Tibial artery (tissue), 4 donors: ENCODE measurements at regions not wholly inside any gene's neighbourhood (a gene's known extent, or its start where the extent isn't known, plus 50 kb on each side); places are given as distances from the start of the nearest gene placed in this dataset.
"Not testable (repeated sequence)": the region's sequence is repeated elsewhere in the genome, so short reads cannot be mapped to it uniquely, and the experiment has no call there.

ENCODE experiments used
- DNase-seq, 2 donors: peaks; one replicate each; pipeline ENCODE4 v3.0.0-alpha.2; 2019
- H3K27ac ChIP-seq, 2 donors: fragments of 200-600 bp; sonication (generic) in 1 of 2; 1 replicate in 1 of 2; 2 replicates in 1 of 2; pipeline ENCODE4 v1.5.1; 2018 to 2019; ENCODE audit warnings: mild to moderate bottlenecking in 1 of 2
- H3K27me3 ChIP-seq, 2 donors: fragments of 200-600 bp; sonication (generic) in 1 of 2; one replicate each; pipeline versions ENCODE4 v1.5.1 to v1.6.0; 2016 to 2019
- H3K36me3 ChIP-seq, 3 donors: fragments of 200-600 bp; sonication (generic) in 2 of 3; one replicate each; pipeline ENCODE4 v1.5.1; 2016 to 2019; ENCODE audit warnings: mild to moderate bottlenecking in 2 of 3
- H3K4me1 ChIP-seq, 4 donors: fragments of 200-600 bp; sonication (generic) in 2 of 4; 1 replicate in 3 of 4; 2 replicates in 1 of 4; pipeline ENCODE4 v1.5.1; 2016 to 2019
- H3K4me3 ChIP-seq, 2 donors: fragments of 200-600 bp; sonication (generic) in 1 of 2; 1 replicate in 1 of 2; 2 replicates in 1 of 2; pipeline ENCODE4 v1.5.1; 2018 to 2019; ENCODE audit warnings: mild to moderate bottlenecking in 2 of 2
- H3K9me3 ChIP-seq, 3 donors: fragments of 200-600 bp; sonication (generic) in 1 of 3; one replicate each; pipeline ENCODE4 v1.5.1; 2016 to 2019
- intact Hi-C: fragments of 100-400 bp; cut with DNase I; formaldehyde crosslinking; loops from one replicate; pipeline ENCODE4 v1.15.0; 2023; ENCODE audit warnings: low total_unique reads
- TF ChIP-seq, protein P1 (sequence below), 2 experiments: fragments of 200-600 bp in 1 of 2; fragments of 450-650 bp in 1 of 2; IDR thresholded peaks; one replicate each; pipeline ENCODE4 v1.5.1; 2017 to 2019; ENCODE audit warnings: antibody characterized with exemption in 2 of 2, mild to moderate bottlenecking in 1 of 2, moderate library complexity in 1 of 2

DNA sequence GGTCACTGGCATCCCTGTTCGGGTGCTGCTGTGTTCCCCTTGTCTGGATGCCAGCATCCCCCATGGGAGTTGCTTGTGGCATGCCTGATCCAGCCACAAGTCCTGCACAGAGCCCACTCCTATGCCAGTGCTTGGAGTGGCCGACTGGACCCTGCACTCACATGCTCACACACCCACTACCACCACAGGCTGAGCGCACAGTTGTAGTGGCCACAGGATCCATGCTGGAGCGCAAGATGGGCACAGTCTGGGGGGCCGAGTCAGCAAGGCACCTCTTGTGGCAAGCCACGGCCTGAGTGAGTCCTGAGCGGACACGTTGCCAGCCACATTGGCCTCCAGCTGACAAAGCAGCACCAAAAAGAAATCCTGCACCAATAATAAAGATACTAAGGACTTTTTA, 661.6 kb upstream of the TMPRSS15 start:
- H3K27me3 ChIP-seq: no peaks in the 10 kb centered on the region
- no peaks in the 10 kb centered on the region for H3K36me3 ChIP-seq
- DNase-seq: no peak
- no peak overlapping the region for H3K4me3 ChIP-seq
- intact Hi-C loops: no loop called here
- H3K27ac ChIP-seq: no peak overlapping the region
- H3K4me1 ChIP-seq: peaks cover 0 to 20% (median 0%) of the 10 kb centered on the region in 4 donors
- H3K9me3 ChIP-seq: no peaks in the 10 kb centered on the region
- TF ChIP-seq, protein P1, sequence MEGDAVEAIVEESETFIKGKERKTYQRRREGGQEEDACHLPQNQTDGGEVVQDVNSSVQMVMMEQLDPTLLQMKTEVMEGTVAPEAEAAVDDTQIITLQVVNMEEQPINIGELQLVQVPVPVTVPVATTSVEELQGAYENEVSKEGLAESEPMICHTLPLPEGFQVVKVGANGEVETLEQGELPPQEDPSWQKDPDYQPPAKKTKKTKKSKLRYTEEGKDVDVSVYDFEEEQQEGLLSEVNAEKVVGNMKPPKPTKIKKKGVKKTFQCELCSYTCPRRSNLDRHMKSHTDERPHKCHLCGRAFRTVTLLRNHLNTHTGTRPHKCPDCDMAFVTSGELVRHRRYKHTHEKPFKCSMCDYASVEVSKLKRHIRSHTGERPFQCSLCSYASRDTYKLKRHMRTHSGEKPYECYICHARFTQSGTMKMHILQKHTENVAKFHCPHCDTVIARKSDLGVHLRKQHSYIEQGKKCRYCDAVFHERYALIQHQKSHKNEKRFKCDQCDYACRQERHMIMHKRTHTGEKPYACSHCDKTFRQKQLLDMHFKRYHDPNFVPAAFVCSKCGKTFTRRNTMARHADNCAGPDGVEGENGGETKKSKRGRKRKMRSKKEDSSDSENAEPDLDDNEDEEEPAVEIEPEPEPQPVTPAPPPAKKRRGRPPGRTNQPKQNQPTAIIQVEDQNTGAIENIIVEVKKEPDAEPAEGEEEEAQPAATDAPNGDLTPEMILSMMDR (IDR thresholded peaks at IDR 0.05): no peak

DNA sequence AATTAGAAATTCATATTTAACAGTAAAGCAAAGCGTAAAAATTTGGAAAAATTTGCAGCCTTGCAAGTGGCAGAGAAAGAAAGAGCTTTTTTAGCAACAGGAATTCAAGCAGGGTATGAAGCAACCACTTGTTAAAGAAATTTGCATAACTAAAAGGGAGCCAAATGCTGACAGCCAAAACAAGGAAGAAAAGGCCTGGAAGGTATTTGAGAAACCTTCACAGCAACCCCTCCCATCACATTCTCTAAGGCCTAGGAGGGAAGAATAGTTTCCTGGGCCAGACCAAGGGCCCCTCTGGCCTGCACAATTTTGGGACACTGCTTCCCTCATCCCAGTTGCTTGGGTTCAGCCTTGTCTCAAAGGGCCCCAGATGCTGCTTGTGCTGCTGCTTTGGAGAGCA, 672.4 kb upstream of the TMPRSS15 start:
- DNase-seq: no peak
- Histone ChIP-seq H3K36me3 (no peaks in the 10 kb centered on the region), H3K4me1 (no peaks in the 10 kb centered on the region), H3K4me3 (no peak overlapping the region), H3K9me3 (peaks cover 0 to 7% (median 7%) of the 10 kb centered on the region in 3 donors), H3K27me3 (no peaks in the 10 kb centered on the region), H3K27ac (no peak overlapping the region)
- intact Hi-C loops: no loop called here
- TF ChIP-seq, protein P1 (IDR thresholded peaks at IDR 0.05): no peak

DNA sequence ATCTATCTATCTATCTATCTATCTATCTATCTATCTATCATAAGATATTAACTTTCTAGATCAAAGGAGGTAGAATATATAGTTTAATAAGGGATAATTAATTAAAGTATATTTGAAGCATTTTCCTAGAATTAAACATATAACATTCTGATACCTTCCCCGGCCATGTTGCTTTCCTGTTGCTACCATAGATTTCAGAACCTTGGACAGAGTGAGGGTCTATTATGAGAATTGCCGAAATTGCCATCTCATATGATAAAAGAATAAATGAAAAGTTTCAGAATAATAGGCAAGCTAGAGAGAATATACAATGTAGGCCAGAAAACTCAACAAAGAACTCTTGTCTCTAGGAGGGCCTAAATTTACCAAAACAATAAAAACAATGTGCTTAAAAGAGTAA, 706.1 kb upstream of the TMPRSS15 start:
- Histone ChIP-seq H3K4me1 (no peaks in the 10 kb centered on the region), H3K36me3 (no peaks in the 10 kb centered on the region), H3K9me3 (no peaks in the 10 kb centered on the region), H3K4me3 (no peak overlapping the region), H3K27ac (no peak overlapping the region), H3K27me3 (no peaks in the 10 kb centered on the region)
- intact Hi-C loops: no loop called here
- TF ChIP-seq, protein P1 (IDR thresholded peaks at IDR 0.05): no peak
- DNase-seq: no peak

DNA sequence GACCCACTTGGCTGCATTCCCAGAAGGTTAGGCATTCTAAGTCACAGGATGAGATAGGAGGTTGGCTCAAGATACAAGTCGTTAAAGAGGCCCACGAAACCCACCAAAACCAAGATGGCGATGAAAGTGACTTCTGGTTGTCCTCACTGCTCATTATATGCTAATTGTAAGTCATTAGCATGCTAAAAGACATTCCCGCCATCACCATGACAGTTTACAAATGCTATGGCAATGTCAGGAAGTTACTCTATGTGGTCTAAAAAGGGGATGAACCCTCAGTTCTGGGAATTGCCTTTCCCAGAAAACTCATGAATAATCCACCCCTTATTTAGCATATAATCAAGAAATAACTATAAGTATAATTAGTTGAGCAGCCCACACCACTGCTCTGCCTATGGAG, 715.7 kb upstream of the TMPRSS15 start:
- intact Hi-C loops: not testable (repeated sequence)

DNA sequence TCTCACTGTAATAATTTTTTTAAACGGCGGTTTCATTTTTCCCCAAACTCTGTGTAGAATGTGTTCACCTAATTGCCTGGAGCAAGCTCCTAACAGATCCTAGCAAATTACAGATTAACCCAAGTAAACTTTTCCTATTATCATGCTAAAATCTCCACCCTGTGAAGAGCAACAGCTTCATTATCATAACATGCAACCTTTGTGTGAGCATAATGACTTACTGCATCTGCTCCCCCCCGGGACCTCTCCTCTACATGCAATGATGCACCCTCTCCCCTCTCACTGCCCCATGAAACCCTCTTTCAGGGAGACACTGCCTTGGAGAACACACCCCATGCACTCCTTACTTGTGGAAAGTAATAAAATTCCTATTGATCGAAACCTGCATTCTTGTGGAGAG, 717.0 kb upstream of the TMPRSS15 start:
- intact Hi-C loops: no loop called here
- H3K4me1 ChIP-seq: peaks cover 0 to 6% (median 0%) of the 10 kb centered on the region in 4 donors
- no peak for DNase-seq
- H3K36me3 ChIP-seq: no peaks in the 10 kb centered on the region
- H3K4me3 ChIP-seq: no peak overlapping the region
- H3K27me3 ChIP-seq: no peaks in the 10 kb centered on the region
- no peak overlapping the region for H3K27ac ChIP-seq
- H3K9me3 ChIP-seq: no peaks in the 10 kb centered on the region
- TF ChIP-seq, protein P1 (IDR thresholded peaks at IDR 0.05): no peak

More for the DNA sequence above, 715.7 kb upstream of the TMPRSS15 start:
- H3K9me3 ChIP-seq, H3K4me3 ChIP-seq, H3K36me3 ChIP-seq, H3K27me3 ChIP-seq, DNase-seq, H3K27ac ChIP-seq, H3K4me1 ChIP-seq: not testable (repeated sequence)

DNA sequence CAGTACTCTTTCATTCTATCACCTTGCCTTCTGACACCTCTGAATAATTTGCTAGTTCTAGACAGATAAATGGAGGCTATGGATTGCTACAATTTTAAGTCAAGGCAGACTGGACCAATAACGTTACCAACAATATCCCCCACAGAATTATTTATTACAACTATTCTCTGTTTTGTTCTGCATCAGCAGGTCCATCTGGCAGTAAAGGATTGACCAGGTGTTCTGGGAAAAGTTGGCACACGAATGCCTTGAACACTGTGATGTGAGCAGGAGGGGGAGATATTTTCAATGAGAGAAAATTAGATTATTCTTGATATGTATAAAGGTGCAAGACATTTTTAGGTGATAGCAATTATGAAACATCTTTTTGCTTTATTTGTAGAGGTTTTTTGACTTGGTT, 718.8 kb upstream of the TMPRSS15 start:
- no peaks in the 10 kb centered on the region for H3K36me3 ChIP-seq
- H3K27me3 ChIP-seq: no peaks in the 10 kb centered on the region
- no peak overlapping the region for H3K4me3 ChIP-seq
- H3K9me3 ChIP-seq: no peaks in the 10 kb centered on the region
- DNase-seq: no peak
- TF ChIP-seq, protein P1 (IDR thresholded peaks at IDR 0.05): no peak
- no peak overlapping the region for H3K27ac ChIP-seq
- H3K4me1 ChIP-seq: peaks cover 0 to 8% (median 0%) of the 10 kb centered on the region in 4 donors
- intact Hi-C loops: no loop called here
